ENCODE measurements at regions not wholly inside any gene's neighbourhood (a gene's known extent, or its start where the extent isn't known, plus 50 kb on each side); places are given as distances from the start of the nearest gene placed in this dataset.

GRCh38 chr1:232131715-232132391 is 498.1 kb downstream of the SIPA1L2 start:
- TF ChIP-seq REST (IDR thresholded peaks at IDR 0.05; ENCODE audit: borderline replicate concordance) (no peak), REST (CRISPR knock-in tag; IDR thresholded peaks at IDR 0.05; ENCODE audit: low read depth) (no peak), ARID4B (CRISPR knock-in tag; IDR thresholded peaks at IDR 0.05) (no peak)

Data from K562 (cell line).